ENCODE measurements at regions not wholly inside any gene's neighbourhood (a gene's known extent, or its start where the extent isn't known, plus 50 kb on each side); places are given as distances from the start of the nearest gene placed in this dataset.
"Not testable (repeated sequence)": the region's sequence is repeated elsewhere in the genome, so short reads cannot be mapped to it uniquely, and the experiment has no call there.

DNA sequence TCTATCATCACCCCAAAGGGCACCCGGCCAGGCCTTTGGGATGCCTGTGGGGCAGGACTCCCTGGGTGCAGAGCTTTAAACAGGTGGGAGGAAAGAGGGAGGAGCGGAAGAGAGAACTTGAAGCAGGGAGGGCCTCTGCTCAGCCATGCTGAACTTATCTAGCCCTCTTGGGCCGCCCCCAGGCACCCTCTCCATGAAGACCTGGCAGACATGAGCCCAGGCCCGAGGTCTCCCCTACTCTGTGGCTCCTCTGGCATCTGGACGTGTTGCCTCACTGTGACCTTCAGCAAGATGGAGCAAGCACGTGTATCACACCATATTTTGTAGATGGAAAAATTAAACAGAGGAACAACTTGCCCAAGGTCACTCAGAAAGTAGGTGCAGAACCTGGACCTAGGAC, 711.4 kb downstream of the MATN1 start:
- no peak for DNase-seq

DNA sequence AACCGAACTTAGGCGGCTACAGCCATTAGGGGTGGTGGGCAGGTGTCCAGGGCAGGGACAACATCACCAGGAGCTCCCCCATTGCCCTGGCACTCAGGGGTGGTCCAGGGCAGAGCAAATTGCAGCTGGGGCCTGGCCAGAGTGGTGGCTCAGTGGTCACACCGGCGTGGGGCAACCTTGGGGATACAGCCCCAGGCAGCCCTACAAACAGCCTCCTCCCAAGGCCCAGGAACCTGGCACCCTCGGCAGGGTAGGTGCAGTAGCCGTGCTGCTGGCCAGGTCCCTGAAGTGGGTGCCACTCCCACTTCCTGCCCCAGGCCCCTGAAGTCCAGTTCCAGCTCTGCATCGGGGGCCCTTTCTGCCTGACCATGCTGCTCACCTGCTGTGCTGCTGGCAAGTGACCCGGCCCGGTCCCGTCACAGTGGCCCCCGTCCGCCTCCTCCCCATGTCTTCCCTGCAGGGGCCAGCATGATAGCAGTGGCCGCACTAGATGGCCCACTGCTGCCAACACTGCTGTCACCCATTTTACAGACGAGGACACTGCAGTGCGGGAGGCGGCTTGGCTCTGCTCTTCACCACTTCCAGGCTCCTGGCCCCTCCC, 712.8 kb downstream of the MATN1 start:
- DNase-seq = no peak

DNA sequence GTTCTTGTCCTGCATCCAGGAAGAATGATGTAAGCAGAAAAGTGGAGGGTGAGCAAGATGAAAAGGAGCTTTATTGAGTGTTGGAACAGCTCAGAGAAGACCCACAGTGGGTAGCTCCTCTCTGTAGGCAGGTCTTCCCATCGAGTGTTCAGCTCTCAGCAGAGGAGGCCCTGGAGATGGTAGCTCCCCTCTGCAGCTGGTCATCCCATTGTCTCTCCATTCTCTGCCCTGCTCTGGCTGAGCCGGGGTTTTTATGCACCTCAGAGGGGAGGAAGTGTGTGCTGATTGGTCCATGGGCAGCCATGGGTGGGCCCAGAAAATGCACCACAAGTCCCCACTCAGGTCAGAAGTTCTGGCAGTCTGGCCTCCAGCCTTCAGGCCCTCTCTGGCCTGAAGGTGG, 713.7 kb downstream of the MATN1 start:
- DNase-seq = no peak

DNA sequence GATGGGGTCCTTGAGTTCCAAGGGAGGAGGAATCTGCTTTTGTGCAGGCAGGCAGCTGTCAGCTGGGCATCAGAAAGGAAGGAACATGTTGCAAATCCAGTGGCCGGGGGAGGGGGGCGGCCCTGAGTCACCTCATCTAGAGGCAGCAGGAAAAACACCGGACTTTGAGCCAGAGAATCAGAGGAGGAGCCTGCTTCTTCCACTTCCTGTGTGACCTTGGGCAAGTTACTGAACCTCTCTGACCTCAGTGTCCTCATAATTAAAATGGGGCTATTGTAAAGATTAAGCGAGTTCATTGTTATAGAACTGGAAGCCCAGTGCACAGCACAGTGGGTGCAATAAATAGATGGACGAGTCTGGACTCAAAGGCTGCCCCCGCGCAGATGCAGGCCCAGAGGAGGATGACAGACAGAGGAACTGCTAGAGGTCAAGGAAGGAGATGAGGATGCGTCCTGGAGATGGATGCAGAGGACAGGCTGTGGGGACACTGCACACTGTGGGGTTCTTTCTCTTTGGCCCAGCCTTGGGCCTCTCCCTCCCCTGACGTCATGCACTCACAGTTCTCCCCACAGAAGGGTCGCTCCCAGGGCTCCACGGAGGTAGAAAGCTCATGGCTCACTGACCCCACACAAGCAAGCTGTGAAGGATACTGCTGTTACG, 714.3 kb downstream of the MATN1 start:
- peak; percentile 21 to 25 for DNase-seq

DNA sequence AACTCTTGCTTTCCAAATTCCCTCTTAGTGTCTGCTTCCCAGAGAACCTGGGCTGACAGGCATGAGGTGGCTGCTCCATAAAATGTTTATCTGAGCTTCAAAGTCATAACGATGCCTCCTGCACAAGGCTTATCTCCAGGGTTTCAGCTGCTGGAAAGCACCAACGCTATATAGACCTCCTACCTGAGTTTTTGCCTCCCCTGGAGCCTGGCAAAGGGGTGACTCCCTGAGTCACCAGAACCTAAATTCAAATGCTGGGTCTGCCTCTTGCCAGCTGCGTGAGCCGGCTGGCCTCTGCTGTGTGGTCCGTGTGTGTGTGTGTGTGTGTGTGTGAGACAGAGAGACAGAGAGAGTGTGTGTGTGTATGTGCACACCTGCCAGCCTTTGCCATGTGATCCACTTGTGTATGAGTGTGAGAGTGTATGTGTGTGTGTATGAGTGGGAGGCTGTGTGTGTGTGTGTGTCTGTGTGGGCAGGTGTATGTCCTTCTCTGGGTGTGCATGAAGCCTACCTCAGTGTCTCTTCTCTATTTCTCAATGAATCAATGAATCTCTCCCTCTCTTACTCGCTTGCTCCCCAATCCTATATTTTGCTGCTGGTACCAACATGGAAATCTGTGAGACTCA, 714.9 kb downstream of the MATN1 start:
- DNase-seq = no peak

DNA sequence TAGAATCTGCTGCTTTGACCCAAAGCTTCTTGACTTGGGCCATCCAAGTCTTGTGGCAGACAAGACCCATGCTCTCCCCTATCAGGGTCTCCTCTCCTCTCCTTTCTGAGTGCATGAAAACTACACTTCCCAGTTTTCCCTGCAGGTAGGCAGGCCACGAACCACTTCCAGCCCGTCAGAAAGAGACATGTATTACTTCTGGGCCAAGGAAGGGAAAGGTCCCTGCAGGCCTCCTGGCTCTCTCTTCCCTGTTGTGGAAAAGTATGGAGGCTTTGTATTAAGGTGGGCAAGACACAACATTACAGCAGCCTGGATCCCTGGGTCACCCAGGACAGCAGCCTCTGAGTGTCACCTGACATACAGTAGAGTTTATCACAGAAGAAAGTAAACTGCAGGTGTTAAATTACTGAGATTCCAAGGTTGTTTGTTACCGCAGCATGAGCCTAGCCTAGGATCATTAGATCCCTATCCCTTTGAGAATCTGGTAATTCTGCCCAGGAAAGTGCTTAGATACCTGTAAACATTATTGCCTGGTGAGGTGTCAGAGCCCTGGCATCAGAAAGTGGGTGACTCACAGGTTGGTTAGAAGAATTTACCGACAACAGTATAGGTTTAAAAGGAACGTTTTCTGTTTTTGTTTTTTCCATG, 717.3 kb downstream of the MATN1 start:
- DNase-seq = no peak

DNA sequence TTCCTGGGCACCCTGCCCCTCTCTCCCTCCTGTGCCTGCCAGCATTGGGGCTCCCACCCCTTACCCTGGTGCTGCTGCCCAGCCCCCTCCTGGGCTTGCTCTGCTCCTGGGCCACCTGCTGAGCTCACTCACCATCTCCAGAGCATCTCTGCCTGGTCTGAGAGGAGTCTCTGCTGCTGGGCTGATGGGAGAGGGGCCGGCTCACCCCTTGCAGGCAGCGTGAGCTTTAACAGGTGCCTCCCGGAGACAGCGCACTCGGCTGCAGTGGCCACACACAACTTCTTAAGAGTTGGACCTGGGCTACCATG, 721.7 kb downstream of the MATN1 start:
- no peak for DNase-seq

DNA sequence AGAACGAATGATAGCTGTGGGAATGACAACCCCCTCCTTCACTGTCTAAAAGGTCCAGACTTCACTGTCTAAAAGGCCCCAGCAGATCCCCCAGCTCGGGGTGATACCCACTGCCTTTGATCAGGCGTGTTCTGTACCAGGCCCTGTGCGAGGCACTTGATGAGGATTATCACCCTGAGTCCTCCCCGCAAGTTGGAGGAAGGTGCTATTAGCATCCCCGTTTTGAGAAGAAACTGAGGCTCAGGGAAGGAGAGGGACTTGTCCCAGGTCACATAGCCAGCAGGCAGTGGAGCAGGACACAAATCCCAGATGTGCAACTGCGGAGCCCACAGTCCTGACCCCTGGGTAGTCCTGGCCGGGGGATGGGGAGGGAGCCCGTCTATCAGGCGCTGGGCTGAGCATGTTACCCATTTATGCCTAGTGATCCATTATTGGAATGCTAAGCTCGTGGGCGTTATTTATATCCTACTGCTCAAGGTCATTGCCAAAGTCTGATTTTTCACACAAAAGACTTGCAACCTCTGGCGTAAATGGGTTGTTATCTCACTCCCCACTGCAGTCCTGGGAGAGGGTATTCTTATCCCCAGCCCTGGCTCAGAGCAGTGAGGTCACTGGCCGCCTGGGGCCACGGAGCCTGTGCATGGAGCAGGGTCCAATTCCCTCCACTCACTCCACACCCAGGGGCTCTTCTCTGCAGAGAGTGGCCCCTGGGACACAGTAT, 722.2 kb downstream of the MATN1 start:
- DNase-seq = no peak

DNA sequence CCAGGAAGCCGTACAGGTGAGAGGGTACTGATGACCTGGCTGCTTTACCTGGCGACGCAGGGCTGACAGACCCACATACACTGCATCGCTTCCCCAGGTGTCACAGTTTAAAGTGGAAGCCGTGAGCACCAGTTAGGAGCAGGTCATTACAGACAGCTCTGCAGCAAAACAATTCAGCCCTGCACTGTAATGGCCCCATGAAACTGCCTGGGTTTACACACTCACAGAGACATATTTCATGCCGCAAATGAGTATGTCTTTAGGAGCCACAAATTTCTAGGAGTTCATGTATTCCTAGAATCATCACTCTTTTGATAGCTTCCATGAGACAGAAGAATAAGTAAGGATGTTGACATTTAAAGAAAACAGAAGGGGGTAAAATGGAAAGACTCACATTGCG, 723.1 kb downstream of the MATN1 start:
- DNase-seq = no peak

DNA sequence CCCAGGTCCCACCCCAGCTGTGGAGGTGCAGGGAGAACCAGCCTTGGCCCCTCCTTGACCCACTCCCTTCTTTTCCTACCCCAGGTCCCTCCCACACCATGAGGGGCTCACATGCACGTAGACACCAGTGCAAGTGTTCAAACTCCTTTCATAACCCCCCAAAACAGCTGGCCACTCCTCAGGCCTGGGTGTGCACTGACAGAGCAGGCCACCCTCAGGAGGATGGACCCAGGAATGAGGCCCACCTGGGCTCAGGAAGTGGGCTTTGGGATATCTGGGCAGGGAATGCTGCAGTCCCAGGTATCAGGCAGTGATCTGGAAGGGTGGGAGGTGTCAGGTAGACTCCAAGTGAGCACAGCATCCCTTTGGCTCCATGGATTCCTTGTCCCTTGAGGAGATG, 723.8 kb downstream of the MATN1 start:
- DNase-seq = no peak

DNA sequence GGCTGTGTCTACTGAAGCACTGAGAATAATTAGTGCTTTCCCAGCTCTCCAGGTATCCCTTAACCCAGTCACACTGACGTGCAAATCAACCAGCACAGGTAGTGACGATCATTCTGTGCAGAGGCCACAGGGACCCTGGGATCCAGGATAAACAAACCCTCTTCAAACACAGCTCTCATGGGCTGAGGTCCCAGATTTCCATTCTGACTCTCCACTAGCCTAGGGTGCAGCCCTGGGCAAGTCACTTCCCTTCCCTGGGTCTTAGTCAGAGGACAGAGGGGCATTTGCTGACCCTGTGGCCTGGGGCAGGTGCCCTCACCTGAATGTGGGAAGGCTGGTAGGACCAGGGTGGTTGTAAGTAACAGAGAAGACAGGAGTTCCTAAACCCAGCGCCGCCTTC, 724.7 kb downstream of the MATN1 start:
- no peak for DNase-seq

DNA sequence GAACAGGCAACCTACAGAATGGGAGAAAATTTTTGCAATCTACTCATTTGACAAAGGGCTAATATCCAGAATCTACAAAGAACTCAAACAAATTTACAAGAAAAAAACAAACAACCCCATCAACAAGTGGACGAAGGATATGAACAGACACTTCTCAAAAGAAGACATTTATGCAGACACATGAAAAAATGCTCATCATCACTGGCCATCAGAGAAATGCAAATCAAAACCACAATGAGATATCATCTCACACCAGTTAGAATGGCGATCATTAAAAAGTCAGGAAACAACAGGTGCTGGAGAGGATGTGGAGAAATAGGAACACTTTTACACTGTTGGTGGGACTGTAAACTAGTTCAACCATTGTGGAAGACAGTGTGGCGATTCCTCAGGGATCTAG, 725.6 kb downstream of the MATN1 start:
- not testable (repeated sequence) for DNase-seq

DNA sequence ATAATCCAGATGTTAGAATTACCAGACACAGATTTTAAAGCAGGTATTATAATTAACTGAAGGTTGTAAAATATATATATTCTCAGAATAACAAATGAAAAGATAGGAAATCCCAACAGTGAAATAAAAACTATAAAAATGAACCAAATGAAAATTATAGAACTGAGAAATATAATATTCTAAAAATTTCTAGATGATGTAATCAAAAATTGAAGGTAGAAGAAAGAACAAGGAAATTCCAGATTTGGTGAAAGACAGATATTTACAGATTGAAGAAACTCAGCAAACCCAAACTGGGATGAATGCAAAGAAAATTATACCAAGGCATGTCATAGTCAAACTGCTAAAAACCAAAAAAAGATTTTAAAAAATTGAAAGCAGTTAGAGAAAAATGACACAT, 729.4 kb downstream of the MATN1 start:
- DNase-seq = no peak

DNA sequence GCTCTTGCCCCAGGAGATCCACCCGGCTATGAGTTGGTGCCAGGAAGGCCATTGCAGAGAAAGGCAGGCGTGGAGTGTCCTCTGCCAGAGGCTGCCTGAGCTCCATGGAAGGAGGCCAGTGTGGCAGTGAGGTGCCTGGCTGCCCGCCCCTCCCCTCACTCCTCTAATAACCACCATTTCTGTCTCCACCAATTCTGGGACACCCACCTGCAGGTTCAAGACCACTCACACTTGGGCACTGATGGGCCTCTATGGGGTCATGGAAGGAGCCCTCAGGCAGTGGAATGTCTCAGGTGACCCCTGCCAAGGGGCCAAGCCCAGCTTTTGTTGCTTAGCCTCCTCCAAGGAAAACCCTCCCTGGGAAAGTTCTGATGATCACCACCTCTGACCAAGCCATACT, 731.6 kb downstream of the MATN1 start:
- no peak for DNase-seq

DNA sequence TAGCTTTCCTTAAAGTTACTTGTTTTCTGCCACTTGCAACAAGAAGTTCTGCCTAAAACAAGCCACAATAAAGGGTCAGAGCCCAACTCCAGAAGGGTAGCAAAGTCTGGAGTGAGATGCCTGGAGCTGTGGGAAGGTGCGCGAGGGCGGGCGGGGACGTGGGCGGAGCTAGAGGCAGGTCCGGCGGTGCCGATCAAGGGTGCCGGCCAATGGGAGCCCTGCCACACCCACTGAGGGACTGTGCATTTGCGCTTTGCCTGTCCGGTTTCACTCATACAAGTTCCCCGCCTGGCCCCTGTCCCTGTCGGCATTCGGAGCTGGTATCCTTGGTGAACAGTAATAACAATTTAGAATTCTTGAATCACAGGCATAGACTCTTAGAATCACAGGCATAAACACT, 732.4 kb downstream of the MATN1 start:
- DNase-seq = peak in 1 of 2 donors; percentile 1

DNA sequence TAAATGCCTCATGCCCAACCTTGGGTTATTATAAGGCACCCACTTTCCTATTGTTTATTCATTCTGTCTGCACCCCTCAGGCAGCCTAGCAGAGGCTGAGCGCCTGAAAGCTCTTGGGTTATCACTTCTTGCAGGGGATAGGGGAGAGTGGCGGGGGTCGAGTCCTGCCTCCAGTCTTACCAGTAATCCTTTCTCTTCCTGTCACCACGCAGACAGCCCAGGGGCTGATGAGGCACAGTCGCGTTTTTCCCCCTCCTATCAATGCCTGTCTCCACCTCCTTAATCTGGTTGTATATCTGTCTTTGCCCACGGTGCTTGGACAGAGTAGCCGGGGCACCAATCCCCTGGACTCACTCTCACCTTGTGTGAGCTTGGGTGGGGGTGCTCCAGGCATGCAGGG, 733.1 kb downstream of the MATN1 start:
- DNase-seq = no peak

DNA sequence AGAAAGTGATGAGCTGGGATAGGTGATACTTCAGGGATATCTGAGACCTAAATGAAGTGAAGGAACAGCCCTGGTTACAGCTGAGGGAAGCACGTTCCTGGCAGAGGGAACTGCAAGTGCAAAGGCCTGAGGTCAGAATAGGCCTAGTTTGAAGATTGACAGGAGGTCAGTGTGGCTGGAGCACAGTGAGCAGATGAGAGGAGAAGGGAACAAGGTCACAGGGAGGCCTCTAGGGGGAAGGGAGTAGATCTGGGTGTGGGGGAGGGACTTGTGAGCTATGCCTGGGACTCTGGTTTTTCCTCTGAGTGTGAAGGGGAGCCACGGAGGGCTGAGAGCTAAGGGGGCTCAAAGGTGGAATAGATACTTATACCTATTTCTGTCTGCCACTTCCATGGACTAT, 736.4 kb downstream of the MATN1 start:
- DNase-seq = peak; percentile 10 to 23

DNA sequence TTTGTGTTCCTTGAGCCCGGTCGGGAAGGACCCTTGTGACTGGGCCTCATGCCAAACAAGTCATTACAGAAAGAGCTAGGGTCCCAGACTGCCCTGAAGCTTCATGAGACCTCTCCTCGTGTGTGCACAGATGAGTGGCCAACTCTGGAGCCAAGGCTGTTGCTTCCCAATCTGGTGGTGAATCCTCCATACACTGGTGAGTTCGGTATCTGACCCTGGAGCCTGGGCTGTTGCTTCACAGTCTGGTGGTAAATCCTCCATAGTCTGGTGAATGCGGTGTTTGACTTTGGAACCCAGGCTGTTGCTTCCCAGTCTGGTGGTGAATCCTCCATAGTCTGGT, 737.8 kb downstream of the MATN1 start:
- DNase-seq = no peak

DNA sequence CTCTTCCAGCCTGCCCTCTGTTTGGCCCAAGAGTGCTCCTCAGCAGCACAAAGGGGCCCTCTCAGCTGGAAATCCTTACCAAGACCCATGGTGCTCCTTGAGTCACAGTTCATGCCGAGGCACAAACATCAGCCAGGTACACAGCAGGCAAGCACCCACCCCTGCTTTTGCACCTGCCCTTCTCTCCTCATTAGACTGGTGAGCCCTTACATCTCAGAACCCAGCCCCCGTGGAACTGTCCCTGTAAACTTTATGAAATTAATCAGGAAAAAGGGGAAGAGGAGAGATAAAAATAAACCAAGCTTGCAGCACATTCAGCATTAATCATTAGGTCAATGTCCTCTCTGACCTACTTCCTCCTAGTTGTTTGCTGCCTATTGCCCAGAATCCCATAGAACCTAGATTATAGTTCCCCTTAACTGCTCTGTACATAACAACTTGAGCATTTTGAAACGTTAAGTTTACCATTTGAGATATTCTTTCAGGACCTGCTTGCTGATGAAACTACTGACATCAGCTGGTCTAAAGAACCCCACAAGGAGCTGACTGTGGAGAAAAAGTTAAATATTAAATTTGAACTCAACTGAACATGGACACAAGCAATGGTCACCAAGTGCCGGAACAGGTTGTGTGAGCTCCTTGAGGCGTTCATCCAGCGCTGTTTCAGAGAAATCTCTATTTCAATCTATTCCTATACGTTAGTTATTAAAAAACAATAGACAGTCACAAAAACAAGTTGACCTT, 738.4 kb downstream of the MATN1 start:
- peak; percentile 73 to 83 for DNase-seq

DNA sequence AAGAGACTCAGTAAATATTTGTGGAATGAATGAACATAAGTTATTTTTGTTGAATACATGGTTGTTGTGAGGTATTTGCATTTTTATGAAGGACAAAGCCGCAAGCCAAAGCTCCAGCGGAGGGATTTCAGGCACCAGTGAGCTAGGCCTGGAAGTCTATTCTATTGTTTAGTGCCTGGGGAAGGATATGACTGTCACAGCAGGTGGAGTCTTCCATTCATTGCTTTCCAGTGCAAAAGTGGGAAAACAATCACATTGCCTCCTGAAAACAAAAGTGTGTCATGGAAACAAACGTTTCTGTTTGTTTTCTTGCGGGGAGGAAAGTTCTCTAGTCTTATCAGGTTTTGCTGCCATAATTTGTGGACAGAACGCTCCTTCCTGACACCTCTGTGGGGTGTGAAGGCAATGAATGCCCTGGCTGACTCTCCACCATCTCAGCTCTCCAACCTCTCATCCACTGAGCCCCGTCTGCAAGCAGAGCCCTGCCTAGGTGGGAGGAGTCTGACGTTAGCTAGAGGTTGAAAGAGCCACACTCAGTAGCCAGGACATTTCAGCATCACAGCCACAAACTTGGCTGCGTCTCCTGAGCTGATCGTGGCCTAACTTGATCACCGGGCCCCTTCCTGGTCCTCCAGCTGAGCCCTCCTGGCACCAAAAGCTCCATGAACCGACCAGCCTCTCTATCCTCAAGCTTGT, 739.1 kb downstream of the MATN1 start:
- DNase-seq = peak in 1 of 2 donors; percentile 5

DNA sequence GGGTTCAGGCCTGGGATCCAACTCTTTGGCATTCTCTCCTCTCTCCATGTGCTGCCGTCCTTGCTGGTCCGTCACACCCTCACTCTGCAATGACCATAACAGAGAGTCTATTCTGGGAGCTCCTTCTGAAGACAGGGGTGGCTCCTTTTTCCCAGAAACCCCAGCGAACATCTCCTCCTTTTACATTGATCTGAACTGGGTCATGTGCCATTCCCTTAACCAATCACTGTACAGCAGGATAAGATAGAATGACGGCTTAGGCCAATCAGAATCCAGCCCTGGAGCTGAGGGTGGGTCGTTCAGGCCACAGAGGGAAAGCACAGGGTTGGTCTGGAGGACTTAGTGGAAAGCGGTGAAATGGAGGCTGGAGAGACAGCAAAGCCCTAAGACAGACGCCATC, 740.1 kb downstream of the MATN1 start:
- DNase-seq = no peak

DNA sequence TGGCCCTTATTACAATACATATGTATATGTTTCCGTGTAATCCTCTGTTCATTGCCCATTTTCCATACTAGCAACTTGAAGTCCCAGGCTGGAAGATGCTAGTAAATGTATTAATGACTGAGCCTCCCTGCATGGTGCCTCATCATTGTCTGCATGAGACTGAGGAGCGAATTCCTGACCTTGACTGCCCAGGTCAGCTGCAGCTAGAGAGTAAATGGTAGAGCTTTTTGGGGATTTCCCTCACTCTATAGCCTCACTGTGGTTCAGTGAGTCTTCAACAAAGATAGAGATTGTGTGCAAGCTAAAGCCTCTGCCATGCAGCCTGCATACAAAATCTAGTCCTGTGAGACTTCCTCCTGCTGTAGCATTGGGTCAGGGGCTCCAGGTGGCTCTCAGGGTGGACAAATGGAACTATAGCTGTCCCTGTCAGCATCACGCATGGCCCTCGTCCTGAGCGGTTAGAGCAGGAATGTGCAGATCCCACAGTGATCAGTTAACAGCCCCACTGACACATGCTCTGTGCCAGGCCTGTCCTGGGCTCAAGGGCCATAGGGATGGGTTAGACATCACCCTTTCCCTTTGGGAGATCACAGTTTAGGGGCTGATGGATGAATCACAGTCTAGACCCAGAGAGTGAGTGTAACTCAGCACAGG, 741.7 kb downstream of the MATN1 start:
- no peak for DNase-seq

All from inflammatory macrophage treated with lipopolysaccharide for 1 hour (primary cell).